WTC11 (cell line): ENCODE measurements at regions not wholly inside any gene's neighbourhood (a gene's known extent, or its start where the extent isn't known, plus 50 kb on each side); places are given as distances from the start of the nearest gene placed in this dataset.

Experiments used
- CREM ChIP-seq: sonication (generic); formaldehyde crosslinking; IDR thresholded peaks from 2 replicates; pipeline ENCODE4 v1.8.1; 2022; ENCODE audit warnings: mild to moderate bottlenecking, missing genetic modification reagents, moderate library complexity
- ESRRA ChIP-seq: sonication (generic); formaldehyde crosslinking; IDR thresholded peaks from 2 replicates; pipeline ENCODE4 v1.8.1; 2022; ENCODE audit warnings: mild to moderate bottlenecking, missing genetic modification reagents, borderline replicate concordance
- GRHL2 ChIP-seq: fragments of 250-450 bp; sonication (Bioruptor Pico); IDR thresholded peaks from 2 replicates; pipeline ENCODE4 v1.8.0; 2022; ENCODE audit warnings: mild to moderate bottlenecking, moderate library complexity; ENCODE audit not compliant: insufficient replicate concordance, severe bottlenecking
- JUN ChIP-seq: sonication (generic); formaldehyde crosslinking; IDR thresholded peaks from 2 replicates; pipeline ENCODE4 v1.8.0; 2023; ENCODE audit warnings: mild to moderate bottlenecking, missing genetic modification reagents
- KAT7 ChIP-seq: sonication (generic); formaldehyde crosslinking; IDR thresholded peaks from 2 replicates; pipeline ENCODE4 v1.8.1; 2023; ENCODE audit warnings: missing genetic modification reagents, mild to moderate bottlenecking, borderline replicate concordance
- MAX ChIP-seq: sonication (generic); formaldehyde crosslinking; IDR thresholded peaks from 2 replicates; pipeline ENCODE4 v1.8.0; 2022; ENCODE audit warnings: mild to moderate bottlenecking, missing genetic modification reagents
- MLX ChIP-seq: sonication (generic); formaldehyde crosslinking; IDR thresholded peaks from 2 replicates; pipeline ENCODE4 v1.8.1; 2023; ENCODE audit warnings: mild to moderate bottlenecking, missing genetic modification reagents, moderate library complexity
- NFYB ChIP-seq: sonication (generic); formaldehyde crosslinking; conservative IDR thresholded peaks from 2 replicates; pipeline ENCODE4 v1.8.0; 2022; ENCODE audit warnings: low read depth, missing genetic modification reagents
- NR3C1 ChIP-seq: sonication (generic); formaldehyde crosslinking; conservative IDR thresholded peaks from 2 replicates; pipeline ENCODE4 v1.8.1; 2023; ENCODE audit warnings: low read depth, mild to moderate bottlenecking, missing genetic modification reagents
- SMAD3 ChIP-seq: sonication (generic); formaldehyde crosslinking; IDR thresholded peaks from 2 replicates; pipeline ENCODE4 v1.8.0; 2022; ENCODE audit warnings: missing genetic modification reagents, mild to moderate bottlenecking, borderline replicate concordance
- TCF7 ChIP-seq: sonication (generic); formaldehyde crosslinking; IDR thresholded peaks from 2 replicates; pipeline ENCODE4 v1.8.0; 2022; ENCODE audit warnings: mild to moderate bottlenecking, low read depth, missing genetic modification reagents, moderate library complexity
- ZNF232 ChIP-seq: sonication (generic); formaldehyde crosslinking; IDR thresholded peaks from 2 replicates; pipeline ENCODE4 v1.8.0; 2022; ENCODE audit warnings: mild to moderate bottlenecking, missing genetic modification reagents
- TF ChIP-seq, protein P1 (sequence below): fragments of 200-600 bp; IDR thresholded peaks from 2 replicates; pipeline ENCODE4 v1.8.0; 2022; ENCODE audit warnings: antibody characterized with exemption

DNA sequence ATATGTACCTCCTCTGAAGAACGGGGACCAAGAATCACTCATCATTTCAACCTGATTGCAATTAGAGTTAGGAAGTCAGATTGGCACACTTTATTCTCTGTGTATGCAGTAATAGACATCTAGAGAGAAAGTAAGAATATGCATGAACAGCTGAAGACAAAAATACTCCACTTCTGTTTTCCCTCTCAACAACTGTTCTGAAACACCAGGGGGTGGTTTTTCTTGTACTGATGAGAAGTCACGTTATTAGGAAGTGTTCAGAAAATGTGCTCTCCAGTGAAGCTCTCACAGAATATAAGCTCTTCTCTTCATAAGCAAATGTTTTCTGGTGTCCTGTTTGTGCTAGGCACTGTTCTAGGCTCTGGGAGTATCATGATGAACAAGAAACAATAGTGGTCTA lies 531.7 kb upstream of the C9orf72 start:
- TF ChIP-seq NR3C1 (CRISPR knock-in tag): no peak
- TF ChIP-seq TCF7 (CRISPR knock-in tag): no peak
- TF ChIP-seq JUN (CRISPR knock-in tag): no peak
- no peak for TF ChIP-seq ZNF232
- no peak for TF ChIP-seq MLX (CRISPR knock-in tag)
- TF ChIP-seq, protein P1, sequence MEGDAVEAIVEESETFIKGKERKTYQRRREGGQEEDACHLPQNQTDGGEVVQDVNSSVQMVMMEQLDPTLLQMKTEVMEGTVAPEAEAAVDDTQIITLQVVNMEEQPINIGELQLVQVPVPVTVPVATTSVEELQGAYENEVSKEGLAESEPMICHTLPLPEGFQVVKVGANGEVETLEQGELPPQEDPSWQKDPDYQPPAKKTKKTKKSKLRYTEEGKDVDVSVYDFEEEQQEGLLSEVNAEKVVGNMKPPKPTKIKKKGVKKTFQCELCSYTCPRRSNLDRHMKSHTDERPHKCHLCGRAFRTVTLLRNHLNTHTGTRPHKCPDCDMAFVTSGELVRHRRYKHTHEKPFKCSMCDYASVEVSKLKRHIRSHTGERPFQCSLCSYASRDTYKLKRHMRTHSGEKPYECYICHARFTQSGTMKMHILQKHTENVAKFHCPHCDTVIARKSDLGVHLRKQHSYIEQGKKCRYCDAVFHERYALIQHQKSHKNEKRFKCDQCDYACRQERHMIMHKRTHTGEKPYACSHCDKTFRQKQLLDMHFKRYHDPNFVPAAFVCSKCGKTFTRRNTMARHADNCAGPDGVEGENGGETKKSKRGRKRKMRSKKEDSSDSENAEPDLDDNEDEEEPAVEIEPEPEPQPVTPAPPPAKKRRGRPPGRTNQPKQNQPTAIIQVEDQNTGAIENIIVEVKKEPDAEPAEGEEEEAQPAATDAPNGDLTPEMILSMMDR: no peak
- no peak for TF ChIP-seq SMAD3 (CRISPR knock-in tag)
- no peak for TF ChIP-seq MAX (CRISPR knock-in tag)
- no peak for TF ChIP-seq ESRRA
- no peak for TF ChIP-seq KAT7 (CRISPR knock-in tag)
- TF ChIP-seq CREM (CRISPR knock-in tag): no peak
- no peak for TF ChIP-seq GRHL2
- TF ChIP-seq NFYB (CRISPR knock-in tag): no peak
